Endodermal cell (in vitro differentiated cells): ENCODE measurements at regions not wholly inside any gene's neighbourhood (a gene's known extent, or its start where the extent isn't known, plus 50 kb on each side); places are given as distances from the start of the nearest gene placed in this dataset.

ENCODE experiments used
- DNase-seq: peaks from one replicate; pipeline ENCODE4 v3.0.0-alpha.2; 2017
- H3K27ac ChIP-seq: 2 replicates; pipeline ENCODE4 v1.5.1; 2013; ENCODE audit warnings: mild to moderate bottlenecking, low read depth, low read length, moderate library complexity
- H3K27me3 ChIP-seq: 2 replicates; pipeline ENCODE4 v1.6.1; 2013; ENCODE audit warnings: mild to moderate bottlenecking, low read length, moderate library complexity; ENCODE audit not compliant: insufficient read depth, control insufficient read depth, poor library complexity, severe bottlenecking
- H3K36me3 ChIP-seq: 2 replicates; pipeline ENCODE4 v1.7.0; 2013; ENCODE audit warnings: mild to moderate bottlenecking, low read length, moderate library complexity; ENCODE audit not compliant: control insufficient read depth, insufficient read depth
- H3K4me1 ChIP-seq: one replicate; pipeline ENCODE4 v1.7.0; 2013; ENCODE audit warnings: low read length; ENCODE audit not compliant: control insufficient read depth, insufficient read depth
- H3K4me3 ChIP-seq: 2 replicates; pipeline ENCODE4 v1.5.1; 2013; ENCODE audit warnings: mild to moderate bottlenecking, low read length, moderate library complexity
- H3K9ac ChIP-seq: 2 replicates; pipeline ENCODE4 v1.6.1; 2013; ENCODE audit warnings: mild to moderate bottlenecking, low read length, moderate library complexity; ENCODE audit not compliant: poor library complexity, severe bottlenecking; ENCODE audit errors: extremely low read depth
- H3K9me3 ChIP-seq: 2 replicates; pipeline ENCODE4 v1.6.1; 2013; ENCODE audit warnings: mild to moderate bottlenecking, low read length, moderate library complexity; ENCODE audit not compliant: control insufficient read depth
- H3K27ac Mint-ChIP-seq: 2 replicates; pipeline ENCODE4 v1.8.0; 2020; ENCODE audit warnings: mixed read lengths
- H3K27me3 Mint-ChIP-seq: 2 replicates; pipeline ENCODE4 v1.8.0; 2021; ENCODE audit warnings: mild to moderate bottlenecking, mixed read lengths; ENCODE audit not compliant: insufficient read depth
- H3K36me3 Mint-ChIP-seq: 2 replicates; pipeline ENCODE4 v1.8.0; 2020; ENCODE audit warnings: low read depth, mixed read lengths
- H3K4me1 Mint-ChIP-seq: 2 replicates; pipeline ENCODE4 v1.8.0; 2020; ENCODE audit warnings: mixed read lengths
- H3K4me3 Mint-ChIP-seq: 2 replicates; pipeline ENCODE4 v1.8.0; 2020; ENCODE audit warnings: mild to moderate bottlenecking, moderate library complexity, mixed read lengths
- H3K9me3 Mint-ChIP-seq: 2 replicates; pipeline ENCODE4 v1.8.0; 2020; ENCODE audit warnings: mild to moderate bottlenecking, mixed read lengths
- WGBS, 2 experiments: methylation state at CpG; one replicate each; pipeline versions ENCODE4 v1.1.5 to v1.1.7; 2013; ENCODE audit warnings: missing lambda C conversion rate in 2 of 2, mixed read lengths in 1 of 2; ENCODE audit not compliant: insufficient coverage in 1 of 2, insufficient read length in 1 of 2; 5-methylcytosine and 5-hydroxymethylcytosine counted together
- TF ChIP-seq, protein P1 (sequence below): fragments of 200-600 bp; sonication (generic); conservative IDR thresholded peaks from 2 replicates; pipeline ENCODE4 v1.5.0; 2021; ENCODE audit warnings: antibody characterized with exemption, mild to moderate bottlenecking

DNA sequence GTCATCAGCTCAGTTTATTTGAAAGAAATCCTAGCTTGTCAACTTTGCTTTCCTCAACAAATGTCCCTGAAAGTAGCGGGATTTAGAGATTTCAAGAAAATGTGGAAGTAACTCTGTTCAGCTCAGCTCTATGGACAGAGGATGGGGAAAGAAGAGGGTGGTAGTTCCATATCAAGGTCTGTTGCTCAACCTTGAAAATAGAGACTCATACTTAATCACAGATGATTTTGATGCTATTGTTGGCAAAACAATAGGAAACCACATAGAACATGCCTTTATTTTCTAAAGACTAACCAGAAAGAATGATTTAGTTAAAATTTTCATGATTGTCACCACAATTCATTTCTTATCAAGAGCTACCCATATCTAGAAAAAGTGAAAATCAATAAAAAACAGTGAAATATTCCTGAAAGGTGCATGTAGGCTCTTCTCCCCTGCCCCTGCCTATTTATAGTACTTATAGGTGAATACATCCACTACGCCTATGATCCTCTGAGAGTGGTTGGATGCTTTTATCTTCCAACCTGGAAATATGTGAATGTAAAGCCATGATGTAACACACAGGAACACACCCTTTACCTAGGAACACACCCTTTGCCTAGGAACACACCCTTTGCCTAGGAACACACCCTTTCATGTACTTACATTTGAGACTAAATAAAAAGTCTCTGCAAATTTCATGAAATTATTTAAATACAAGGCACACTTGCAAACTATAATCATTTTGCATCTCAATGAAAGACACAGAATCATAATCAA is 65.8 kb downstream of the ETAA1 start:
- H3K27me3 ChIP-seq: no peaks in the 10 kb centered on the region
- no peak overlapping the region for H3K4me3 ChIP-seq
- no peak overlapping the region for H3K27ac ChIP-seq
- 100% methylated on average over 1 to 2 of the region's 2 CpGs for WGBS, 2 experiments
- no peak overlapping the region for H3K4me3 Mint-ChIP-seq
- H3K27me3 Mint-ChIP-seq: no peaks in the 10 kb centered on the region
- TF ChIP-seq, protein P1, sequence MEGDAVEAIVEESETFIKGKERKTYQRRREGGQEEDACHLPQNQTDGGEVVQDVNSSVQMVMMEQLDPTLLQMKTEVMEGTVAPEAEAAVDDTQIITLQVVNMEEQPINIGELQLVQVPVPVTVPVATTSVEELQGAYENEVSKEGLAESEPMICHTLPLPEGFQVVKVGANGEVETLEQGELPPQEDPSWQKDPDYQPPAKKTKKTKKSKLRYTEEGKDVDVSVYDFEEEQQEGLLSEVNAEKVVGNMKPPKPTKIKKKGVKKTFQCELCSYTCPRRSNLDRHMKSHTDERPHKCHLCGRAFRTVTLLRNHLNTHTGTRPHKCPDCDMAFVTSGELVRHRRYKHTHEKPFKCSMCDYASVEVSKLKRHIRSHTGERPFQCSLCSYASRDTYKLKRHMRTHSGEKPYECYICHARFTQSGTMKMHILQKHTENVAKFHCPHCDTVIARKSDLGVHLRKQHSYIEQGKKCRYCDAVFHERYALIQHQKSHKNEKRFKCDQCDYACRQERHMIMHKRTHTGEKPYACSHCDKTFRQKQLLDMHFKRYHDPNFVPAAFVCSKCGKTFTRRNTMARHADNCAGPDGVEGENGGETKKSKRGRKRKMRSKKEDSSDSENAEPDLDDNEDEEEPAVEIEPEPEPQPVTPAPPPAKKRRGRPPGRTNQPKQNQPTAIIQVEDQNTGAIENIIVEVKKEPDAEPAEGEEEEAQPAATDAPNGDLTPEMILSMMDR: no peak
- H3K27ac Mint-ChIP-seq: no peak overlapping the region
- H3K36me3 Mint-ChIP-seq: no peaks in the 10 kb centered on the region
- no peak overlapping the region for H3K9ac ChIP-seq
- no peaks in the 10 kb centered on the region for H3K4me1 ChIP-seq
- no peaks in the 10 kb centered on the region for H3K36me3 ChIP-seq
- H3K9me3 Mint-ChIP-seq: no peaks in the 10 kb centered on the region
- no peaks in the 10 kb centered on the region for H3K9me3 ChIP-seq
- H3K4me1 Mint-ChIP-seq: peaks cover 5% of the 10 kb centered on the region
- DNase-seq: no peak

DNA sequence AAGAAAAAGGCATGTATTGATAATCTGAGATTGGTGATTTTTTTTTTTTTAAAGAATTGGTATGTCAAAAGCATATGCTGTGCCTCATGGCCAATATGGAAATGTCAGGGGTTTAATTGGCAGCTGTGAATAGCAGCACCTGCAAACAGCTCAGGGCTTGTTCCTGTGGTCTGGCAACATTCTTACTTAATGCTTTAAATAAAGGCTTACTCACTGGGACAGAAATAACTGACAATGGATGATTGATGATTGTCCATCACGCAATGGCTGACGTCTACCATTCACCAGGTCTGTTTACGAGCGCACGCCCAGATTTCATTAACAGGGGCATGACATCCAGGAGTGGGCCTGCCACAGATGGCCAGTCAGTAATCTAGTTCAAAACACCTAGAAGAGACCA is 66.7 kb downstream of the ETAA1 start:
- no peak overlapping the region for H3K4me3 Mint-ChIP-seq
- Histone ChIP-seq H3K4me1 (no peaks in the 10 kb centered on the region), H3K9me3 (no peaks in the 10 kb centered on the region), H3K27me3 (no peaks in the 10 kb centered on the region), H3K36me3 (no peaks in the 10 kb centered on the region), H3K9ac (no peak overlapping the region), H3K27ac (no peak overlapping the region), H3K4me3 (no peak overlapping the region)
- 96% methylated on average over 5 of the region's 5 CpGs; no CpG with 5 or more reads in 1 of the 2 experiments for WGBS, 2 experiments
- TF ChIP-seq, protein P1: no peak
- no peak overlapping the region for H3K27ac Mint-ChIP-seq
- DNase-seq: no peak
- no peaks in the 10 kb centered on the region for H3K9me3 Mint-ChIP-seq
- H3K36me3 Mint-ChIP-seq: no peaks in the 10 kb centered on the region
- H3K27me3 Mint-ChIP-seq: no peaks in the 10 kb centered on the region
- peaks cover 5% of the 10 kb centered on the region for H3K4me1 Mint-ChIP-seq

DNA sequence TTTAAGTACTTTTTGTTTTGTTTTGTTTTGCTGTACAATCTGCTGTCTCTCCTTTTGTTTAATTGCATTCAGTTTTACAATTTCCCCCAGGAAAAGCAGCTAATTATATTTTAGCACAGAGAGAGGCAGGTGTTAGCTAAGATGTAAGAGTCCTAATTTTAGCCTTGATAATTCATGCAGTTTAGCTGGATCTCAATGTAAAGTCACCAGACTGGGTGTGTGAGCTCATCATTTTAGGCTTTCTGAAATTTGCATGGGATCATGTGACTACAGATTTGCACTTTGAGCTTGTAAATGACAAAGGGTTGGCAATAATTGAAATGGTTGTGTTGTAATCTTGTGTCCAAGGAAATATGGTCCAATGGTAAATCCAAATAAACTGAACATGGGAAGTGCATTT is 68.5 kb downstream of the ETAA1 start:
- Mint-ChIP-seq H3K36me3 (no peaks in the 10 kb centered on the region), H3K4me3 (no peak overlapping the region), H3K27me3 (no peaks in the 10 kb centered on the region), H3K4me1 (peaks cover 5% of the 10 kb centered on the region), H3K27ac (no peak overlapping the region), H3K9me3 (no peaks in the 10 kb centered on the region)
- no peaks in the 10 kb centered on the region for H3K9me3 ChIP-seq
- no peaks in the 10 kb centered on the region for H3K4me1 ChIP-seq
- TF ChIP-seq, protein P1: no peak
- DNase-seq: no peak
- no peak overlapping the region for H3K4me3 ChIP-seq
- H3K9ac ChIP-seq: no peak overlapping the region
- no peak overlapping the region for H3K27ac ChIP-seq
- no peaks in the 10 kb centered on the region for H3K27me3 ChIP-seq
- H3K36me3 ChIP-seq: no peaks in the 10 kb centered on the region
